A673 (cell line): ENCODE measurements at regions not wholly inside any gene's neighbourhood (a gene's known extent, or its start where the extent isn't known, plus 50 kb on each side); places are given as distances from the start of the nearest gene placed in this dataset.

Source experiments
- CTCF ChIP-seq: fragments of 300-800, 200-600 bp; sonication (generic); conservative IDR thresholded peaks from 2 replicates; pipeline ENCODE4 v1.5.1; 2017; ENCODE audit warnings: low read depth, mild to moderate bottlenecking, antibody characterized with exemption, low read length, moderate library complexity, mixed read lengths
- EZH2 ChIP-seq: fragments of 200-600 bp; sonication (generic); IDR thresholded peaks from 2 replicates; pipeline ENCODE4 v1.6.1; 2017; ENCODE audit warnings: borderline replicate concordance, low read depth, mild to moderate bottlenecking, mixed read lengths, antibody characterized with exemption, low read length; ENCODE audit not compliant: poor library complexity, severe bottlenecking

GRCh38 chr6:167766986-167767714 lies 59.6 kb upstream of the AFDN start:
- TF ChIP-seq CTCF (no peak), EZH2 (no peak)
